ENCODE measurements at regions not wholly inside any gene's neighbourhood (a gene's known extent, or its start where the extent isn't known, plus 50 kb on each side); places are given as distances from the start of the nearest gene placed in this dataset.
"Not testable (repeated sequence)": the region's sequence is repeated elsewhere in the genome, so short reads cannot be mapped to it uniquely, and the experiment has no call there.

- FAIRE-seq: no peak
Measured at GRCh38 chr9:104276709-104277245, 182.7 kb downstream of the SMC2 start.

- FAIRE-seq: no peak
Measured at GRCh38 chr9:104278929-104279496, 184.9 kb downstream of the SMC2 start.

GRCh38 chr9:104279535-104280177, 185.5 kb downstream of the SMC2 start:
- FAIRE-seq: no peak

GRCh38 chr9:104280178-104280560, 186.1 kb downstream of the SMC2 start:
- no peak for FAIRE-seq

- no peak for FAIRE-seq
Measured at GRCh38 chr9:104280711-104281110, 186.6 kb downstream of the SMC2 start.

GRCh38 chr9:104286187-104286586, 192.1 kb downstream of the SMC2 start:
- no peak for FAIRE-seq

- FAIRE-seq: no peak
Measured at GRCh38 chr9:104286799-104287198, 192.7 kb downstream of the SMC2 start.

GRCh38 chr9:104287253-104287878, 193.3 kb downstream of the SMC2 start:
- no peak for FAIRE-seq

- FAIRE-seq: no peak
Measured at GRCh38 chr9:104293877-104294276, 199.8 kb downstream of the SMC2 start.

- no peak for FAIRE-seq
Measured at GRCh38 chr9:104300124-104300523, 203.9 kb upstream of the OR13F1 start.

GRCh38 chr9:104301755-104302154, 202.3 kb upstream of the OR13F1 start:
- FAIRE-seq: no peak

- no peak for FAIRE-seq
Measured at GRCh38 chr9:104302775-104303174, 201.3 kb upstream of the OR13F1 start.

- no peak for FAIRE-seq
Measured at GRCh38 chr9:104304925-104305324, 199.1 kb upstream of the OR13F1 start.

GRCh38 chr9:104313396-104314110, 190.5 kb upstream of the OR13F1 start:
- FAIRE-seq: no peak

GRCh38 chr9:104316201-104317009, 187.7 kb upstream of the OR13F1 start:
- not testable (repeated sequence) for FAIRE-seq

- FAIRE-seq: no peak
Measured at GRCh38 chr9:104319198-104319597, 184.9 kb upstream of the OR13F1 start.

- no peak for FAIRE-seq
Measured at GRCh38 chr9:104319685-104320084, 184.4 kb upstream of the OR13F1 start.

GRCh38 chr9:104322596-104322995, 181.5 kb upstream of the OR13F1 start:
- no peak for FAIRE-seq

GRCh38 chr9:104323967-104324694, 179.9 kb upstream of the OR13F1 start:
- FAIRE-seq: not testable (repeated sequence)

- no peak for FAIRE-seq
Measured at GRCh38 chr9:104326912-104327311, 177.2 kb upstream of the OR13F1 start.

- no peak for FAIRE-seq
Measured at GRCh38 chr9:104329245-104329644, 174.8 kb upstream of the OR13F1 start.

- no peak for FAIRE-seq
Measured at GRCh38 chr9:104330841-104331240, 173.2 kb upstream of the OR13F1 start.

All from G401.6 (cell line).